OCI-LY1 (cell line): ENCODE measurements at regions not wholly inside any gene's neighbourhood (a gene's known extent, or its start where the extent isn't known, plus 50 kb on each side); places are given as distances from the start of the nearest gene placed in this dataset.

Source experiments
- EZH2 ChIP-seq: fragments of 200-600 bp; sonication (generic), shearing (Covaris generic); IDR thresholded peaks from 2 replicates; pipeline ENCODE4 v1.8.0; 2017; ENCODE audit warnings: borderline replicate concordance, mixed run types, mild to moderate bottlenecking, antibody characterized with exemption, low read length, moderate library complexity, mixed read lengths
- TF ChIP-seq, protein P1 (sequence below): fragments of 200-600 bp; sonication (generic), shearing (Covaris generic); IDR thresholded peaks from 2 replicates; pipeline ENCODE4 v1.5.1; 2017; ENCODE audit warnings: mild to moderate bottlenecking, antibody characterized with exemption, low read length, moderate library complexity, mixed read lengths

DNA sequence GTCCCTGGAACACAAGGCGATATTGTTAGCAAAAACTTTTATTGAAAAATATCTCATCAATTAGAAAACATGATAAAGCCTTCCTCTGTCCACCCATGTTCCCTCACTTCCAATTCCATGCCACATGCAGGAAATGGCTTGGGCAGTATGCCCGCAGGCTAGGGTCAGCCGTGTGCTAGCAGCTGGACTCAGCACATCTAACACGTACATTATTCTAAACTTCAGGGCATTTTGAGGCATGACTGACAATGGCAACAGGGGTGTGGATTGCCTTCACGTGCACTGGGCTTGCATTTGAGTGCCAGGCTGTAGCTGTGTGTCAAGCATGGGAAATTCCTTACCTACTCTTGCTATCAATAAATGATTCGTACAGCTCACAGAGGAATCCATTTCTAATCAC is 642.1 kb downstream of the INHBA start:
- TF ChIP-seq, protein P1, sequence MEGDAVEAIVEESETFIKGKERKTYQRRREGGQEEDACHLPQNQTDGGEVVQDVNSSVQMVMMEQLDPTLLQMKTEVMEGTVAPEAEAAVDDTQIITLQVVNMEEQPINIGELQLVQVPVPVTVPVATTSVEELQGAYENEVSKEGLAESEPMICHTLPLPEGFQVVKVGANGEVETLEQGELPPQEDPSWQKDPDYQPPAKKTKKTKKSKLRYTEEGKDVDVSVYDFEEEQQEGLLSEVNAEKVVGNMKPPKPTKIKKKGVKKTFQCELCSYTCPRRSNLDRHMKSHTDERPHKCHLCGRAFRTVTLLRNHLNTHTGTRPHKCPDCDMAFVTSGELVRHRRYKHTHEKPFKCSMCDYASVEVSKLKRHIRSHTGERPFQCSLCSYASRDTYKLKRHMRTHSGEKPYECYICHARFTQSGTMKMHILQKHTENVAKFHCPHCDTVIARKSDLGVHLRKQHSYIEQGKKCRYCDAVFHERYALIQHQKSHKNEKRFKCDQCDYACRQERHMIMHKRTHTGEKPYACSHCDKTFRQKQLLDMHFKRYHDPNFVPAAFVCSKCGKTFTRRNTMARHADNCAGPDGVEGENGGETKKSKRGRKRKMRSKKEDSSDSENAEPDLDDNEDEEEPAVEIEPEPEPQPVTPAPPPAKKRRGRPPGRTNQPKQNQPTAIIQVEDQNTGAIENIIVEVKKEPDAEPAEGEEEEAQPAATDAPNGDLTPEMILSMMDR = no peak
- no peak for TF ChIP-seq EZH2
